Neural progenitor cell (in vitro differentiated cells): ENCODE measurements at regions not wholly inside any gene's neighbourhood (a gene's known extent, or its start where the extent isn't known, plus 50 kb on each side); places are given as distances from the start of the nearest gene placed in this dataset.

Experiments used
- CTCF ChIP-seq: fragments of 200-600 bp; sonication (generic); IDR thresholded peaks from 2 replicates; pipeline ENCODE4 v1.5.1; 2017; ENCODE audit warnings: antibody characterized with exemption, mild to moderate bottlenecking
- EZH2 ChIP-seq: fragments of 200-600 bp; sonication (generic); IDR thresholded peaks from 2 replicates; pipeline ENCODE4 v1.6.1; 2017; ENCODE audit warnings: antibody characterized with exemption, mild to moderate bottlenecking, moderate library complexity

- no peak for TF ChIP-seq EZH2
- no peak for TF ChIP-seq CTCF
These were observed 1565.6 kb downstream of the STIM2 start for GRCh38 chr4:28426251-28426650.
